Activated CD4-positive, alpha-beta T cell treated with anti-CD3 and anti-CD28 coated beads for 48 hours (primary cell): ENCODE measurements at regions not wholly inside any gene's neighbourhood (a gene's known extent, or its start where the extent isn't known, plus 50 kb on each side); places are given as distances from the start of the nearest gene placed in this dataset.
"Not testable (repeated sequence)": the region's sequence is repeated elsewhere in the genome, so short reads cannot be mapped to it uniquely, and the experiment has no call there.

Experiments used
- DNase-seq: peaks from one replicate; pipeline ENCODE4 v3.0.0-alpha.2; 2020

GRCh38 chr7:76712926-76713325 lies 85.8 kb upstream of the POMZP3 start:
- not testable (repeated sequence) for DNase-seq

DNA sequence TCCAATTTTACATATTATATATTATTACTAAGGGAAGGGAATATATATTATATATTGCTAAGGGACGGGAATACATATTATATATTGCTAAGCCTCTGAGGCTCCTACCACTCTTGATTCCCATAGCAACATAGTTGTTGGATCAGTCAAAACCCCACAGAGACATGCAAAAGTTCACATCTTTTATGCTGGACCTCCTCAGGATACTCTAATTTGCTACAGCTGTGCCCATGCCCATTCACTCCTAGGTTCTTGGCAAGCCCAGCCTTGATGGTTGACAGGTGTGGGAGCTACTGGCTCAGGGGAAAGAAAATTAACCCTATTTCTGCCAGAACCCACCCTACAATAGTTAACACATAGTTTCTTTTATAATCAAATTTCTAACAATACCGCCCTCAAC lies 84.6 kb upstream of the POMZP3 start:
- not testable (repeated sequence) for DNase-seq

- not testable (repeated sequence) for DNase-seq
Measured at GRCh38 chr7:76709703-76710102, 82.6 kb upstream of the POMZP3 start.

DNA sequence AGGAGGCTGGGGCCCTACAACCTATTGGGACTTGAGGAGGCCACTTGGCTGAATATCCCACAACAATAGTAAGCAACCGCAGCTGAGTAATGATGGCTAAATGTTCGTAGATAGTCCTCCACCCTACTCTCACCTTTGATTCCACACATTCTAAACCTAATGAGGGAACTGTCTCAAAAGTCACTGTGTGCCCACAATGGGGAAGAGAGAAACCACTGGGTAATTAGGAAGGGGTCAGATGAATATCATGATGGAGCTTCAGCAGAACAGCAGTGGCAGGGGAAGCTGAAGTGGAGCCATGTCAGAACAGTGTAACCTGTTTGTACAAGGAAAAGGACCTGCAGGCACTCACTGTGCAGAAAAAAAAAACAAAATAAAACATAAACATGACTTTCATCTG lies 81.4 kb upstream of the POMZP3 start:
- not testable (repeated sequence) for DNase-seq

DNA sequence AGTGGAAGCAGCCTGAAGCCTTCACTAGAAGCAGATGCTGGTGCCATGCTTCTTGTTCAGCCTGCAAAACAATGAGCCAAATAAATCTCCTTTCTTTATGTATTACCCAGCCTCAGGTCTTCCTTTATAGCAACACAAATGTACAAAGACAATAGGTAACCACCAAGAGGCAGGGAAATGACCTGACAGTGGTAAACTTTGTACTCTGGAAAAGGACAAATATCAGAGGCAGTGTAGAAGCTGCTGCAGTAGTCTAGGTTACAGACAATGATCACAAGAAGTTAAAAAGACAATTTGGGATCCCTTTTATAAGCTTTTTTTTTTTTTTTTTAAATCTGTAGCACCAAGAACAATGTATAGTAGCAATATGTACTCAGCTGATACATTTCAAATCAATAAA lies 76.7 kb upstream of the POMZP3 start:
- DNase-seq, result not testable (repeated sequence)

DNA sequence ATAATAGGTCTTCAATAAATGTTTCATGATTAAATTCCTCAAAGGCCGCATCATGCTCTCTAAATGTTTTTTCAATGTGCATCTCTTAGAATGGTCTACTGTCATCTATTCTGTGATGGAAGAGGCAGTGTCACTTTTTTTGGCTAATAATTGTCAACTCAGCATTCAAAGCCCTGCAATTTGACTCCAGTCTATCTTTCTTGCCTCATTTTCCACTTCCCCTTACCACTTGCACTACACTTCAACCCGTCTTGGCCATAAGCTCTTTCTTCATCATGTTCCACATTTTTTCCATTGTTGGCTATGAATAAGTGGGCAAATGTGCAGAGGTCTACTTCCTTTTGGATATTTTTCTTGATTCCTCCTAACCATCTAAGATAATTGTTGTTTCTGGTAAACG lies 59.2 kb upstream of the POMZP3 start:
- DNase-seq, result not testable (repeated sequence)

DNA sequence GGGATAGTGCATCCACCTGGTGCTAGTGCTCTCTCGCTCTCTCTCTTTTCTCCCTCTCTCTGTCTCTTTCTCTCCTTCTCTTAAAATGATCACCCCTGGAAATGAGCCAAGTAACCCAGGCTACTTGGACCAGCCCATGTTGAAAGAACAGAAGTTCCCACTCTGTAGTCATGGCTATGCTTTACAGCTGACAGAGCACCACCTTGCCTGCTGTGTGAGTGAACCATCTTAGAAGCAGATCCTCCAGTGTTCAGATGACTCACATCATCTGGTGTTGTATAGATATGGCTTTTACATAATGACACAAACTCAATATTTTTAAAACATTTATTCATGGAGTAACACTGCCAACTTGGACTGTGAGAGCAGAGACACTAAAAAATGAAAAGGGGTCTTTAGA lies 57.7 kb upstream of the POMZP3 start:
- DNase-seq, result not testable (repeated sequence)

GRCh38 chr7:76683631-76684030 lies 56.6 kb upstream of the POMZP3 start:
- not testable (repeated sequence) for DNase-seq

GRCh38 chr7:76681810-76682209 lies 54.7 kb upstream of the POMZP3 start:
- not testable (repeated sequence) for DNase-seq

- not testable (repeated sequence) for DNase-seq
Measured at GRCh38 chr7:76679174-76679573, 52.1 kb upstream of the POMZP3 start.

DNA sequence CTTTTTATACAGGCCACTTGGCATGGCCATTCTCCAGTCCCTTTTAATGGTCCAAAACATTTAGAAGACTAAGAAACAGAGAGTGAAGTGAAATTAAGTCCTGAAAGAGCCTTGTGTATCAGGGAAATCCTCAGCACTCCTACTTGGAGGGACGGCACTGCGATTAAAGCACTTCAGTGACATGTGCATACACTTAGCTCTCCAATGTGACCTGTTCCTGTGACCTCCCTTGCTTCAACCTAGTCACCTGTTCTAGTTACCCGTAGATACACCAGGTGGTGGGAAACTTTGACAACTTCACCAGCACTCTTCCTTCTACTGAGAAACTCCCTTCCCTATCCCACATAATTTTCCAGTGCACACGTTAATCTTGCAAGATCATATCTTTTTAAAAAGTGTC lies 51.4 kb upstream of the POMZP3 start:
- DNase-seq, result not testable (repeated sequence)

DNA sequence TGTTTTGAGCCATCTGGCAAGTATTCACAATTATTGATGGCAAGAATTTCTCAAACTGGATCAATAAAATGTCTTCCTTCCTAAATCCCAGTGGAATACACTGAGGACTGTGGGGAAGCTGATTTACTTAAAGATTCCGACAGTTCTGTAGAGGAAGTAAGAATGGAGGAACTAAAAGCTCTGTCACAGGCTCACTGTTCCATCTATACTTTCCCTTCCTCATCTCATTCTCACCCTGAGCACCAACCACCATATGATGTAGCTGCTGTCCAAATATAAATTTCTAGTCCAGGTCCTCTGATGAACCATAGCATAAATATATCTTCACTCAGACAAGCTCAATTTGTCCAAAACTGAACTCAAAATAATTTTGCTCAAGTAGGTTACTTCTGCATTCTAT lies 49.8 kb upstream of the POMZP3 start:
- DNase-seq, result not testable (repeated sequence)
